AG04449 (cell line): ENCODE measurements at regions not wholly inside any gene's neighbourhood (a gene's known extent, or its start where the extent isn't known, plus 50 kb on each side); places are given as distances from the start of the nearest gene placed in this dataset.
"Not testable (repeated sequence)": the region's sequence is repeated elsewhere in the genome, so short reads cannot be mapped to it uniquely, and the experiment has no call there.

ENCODE experiments used
- CTCF ChIA-PET: fragments of 350-600 bp; formaldehyde crosslinking; extraction: SDS; loops from one replicate; lab custom pipeline; 2021; ENCODE audit warnings: antibody characterized with exemption; lab: Yijun Ruan, JAX
- POLR2A ChIA-PET: fragments of 400-600, 350-600 bp; formaldehyde crosslinking; extraction: SDS; loops from one replicate; lab custom pipeline; 2020; ENCODE audit warnings: antibody characterized with exemption, inconsistent platforms; lab: Yijun Ruan, JAX
- DNase-seq: peaks from one replicate; pipeline ENCODE4 v3.0.0-alpha.2; 2010; ENCODE audit warnings: low read depth, low spot score
- H3K4me3 ChIP-seq: 2 replicates; pipeline ENCODE4 v1.5.1; 2011; ENCODE audit warnings: low read depth, mild to moderate bottlenecking, control low read depth, low read length
- CTCF ChIP-seq: IDR thresholded peaks from one replicate; pipeline ENCODE4 v1.5.1; 2011; ENCODE audit warnings: mild to moderate bottlenecking, moderate library complexity, low read length, control low read depth, inconsistent platforms; ENCODE audit not compliant: insufficient read depth; ENCODE audit errors: missing control alignments

- no peak overlapping the region for H3K4me3 ChIP-seq
- TF ChIP-seq CTCF: no peak
- ChIA-PET POLR2A (no interaction called here), CTCF (no interaction called here)
- DNase-seq: no peak
Observed at GRCh38 chr1:239098400-239099037, 287.8 kb upstream of the CHRM3 start.

GRCh38 chr1:239091537-239091936 lies 294.8 kb upstream of the CHRM3 start:
- DNase-seq: no peak
- POLR2A ChIA-PET: no interaction called here
- CTCF ChIA-PET: no interaction called here
- no peak overlapping the region for H3K4me3 ChIP-seq
- no peak for TF ChIP-seq CTCF

GRCh38 chr1:239084459-239085080 lies 301.8 kb upstream of the CHRM3 start:
- DNase-seq: no peak
- POLR2A ChIA-PET: no interaction called here
- H3K4me3 ChIP-seq: no peak overlapping the region
- no peak for TF ChIP-seq CTCF
- CTCF ChIA-PET: no interaction called here

GRCh38 chr1:239081947-239082346 lies 304.4 kb upstream of the CHRM3 start:
- H3K4me3 ChIP-seq, DNase-seq, CTCF ChIA-PET, POLR2A ChIA-PET: not testable (repeated sequence)

GRCh38 chr1:239067480-239067879 lies 318.9 kb upstream of the CHRM3 start:
- no peak overlapping the region for H3K4me3 ChIP-seq
- ChIA-PET CTCF (no interaction called here), POLR2A (no interaction called here)
- TF ChIP-seq CTCF: no peak
- DNase-seq: no peak

GRCh38 chr1:239067058-239067457 lies 319.3 kb upstream of the CHRM3 start:
- ChIA-PET CTCF (no interaction called here), POLR2A (no interaction called here)
- TF ChIP-seq CTCF: no peak
- no peak for DNase-seq
- no peak overlapping the region for H3K4me3 ChIP-seq

- TF ChIP-seq CTCF: no peak
- ChIA-PET CTCF (no interaction called here), POLR2A (no interaction called here)
- no peak overlapping the region for H3K4me3 ChIP-seq
- DNase-seq: no peak
Observed at GRCh38 chr1:239061770-239062169, 324.6 kb upstream of the CHRM3 start.
